Limb (tissue), 2 donors: ENCODE measurements at regions not wholly inside any gene's neighbourhood (a gene's known extent, or its start where the extent isn't known, plus 50 kb on each side); places are given as distances from the start of the nearest gene placed in this dataset.

Experiments
- DNase-seq, 2 donors: peaks; one replicate each; pipeline ENCODE4 v3.0.0-alpha.2; 2016; ENCODE audit errors: extremely low spot score in 2 of 2

DNA sequence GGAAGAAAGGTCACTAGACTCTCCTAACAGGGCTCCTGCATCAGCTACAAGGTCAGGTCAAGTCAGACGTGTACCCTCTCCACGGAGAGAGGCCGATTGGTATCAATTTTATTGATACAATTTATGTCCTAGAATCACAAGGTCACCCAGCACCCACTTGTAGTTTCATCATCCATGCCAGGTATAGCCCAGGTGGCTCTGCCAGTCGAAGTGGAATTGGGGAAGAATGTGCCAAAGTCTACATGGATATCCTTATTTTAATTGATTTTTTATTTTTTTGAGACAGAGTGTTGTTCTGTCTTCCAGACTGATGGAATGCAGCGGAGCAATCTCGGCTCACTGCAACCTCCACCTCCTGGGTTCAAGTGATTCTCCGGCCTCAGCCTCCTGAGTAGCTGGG lies 334.1 kb downstream of the SHANK2 start:
- DNase-seq, result no peak

DNA sequence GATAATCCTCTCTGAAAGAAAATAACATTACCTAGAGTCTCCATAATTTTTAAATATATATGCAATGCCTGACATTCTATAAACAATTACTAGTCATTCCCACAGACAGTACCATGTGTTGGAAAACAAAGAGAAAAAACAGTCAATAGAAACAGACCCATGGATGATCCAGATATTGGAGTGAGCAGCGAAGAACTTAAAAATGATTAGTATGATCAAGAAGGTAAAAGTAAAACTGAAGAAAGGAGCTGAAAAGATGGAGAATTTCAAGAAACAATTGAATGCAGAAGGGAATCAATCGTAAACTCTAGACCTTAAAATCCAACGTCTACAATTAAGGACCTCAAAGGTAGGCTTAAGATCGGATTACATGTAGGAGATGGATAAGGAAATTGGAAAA lies 330.6 kb downstream of the SHANK2 start:
- DNase-seq, result no peak

- DNase-seq, result no peak
These were observed 328.3 kb downstream of the SHANK2 start for GRCh38 chr11:70924108-70924507.

DNA sequence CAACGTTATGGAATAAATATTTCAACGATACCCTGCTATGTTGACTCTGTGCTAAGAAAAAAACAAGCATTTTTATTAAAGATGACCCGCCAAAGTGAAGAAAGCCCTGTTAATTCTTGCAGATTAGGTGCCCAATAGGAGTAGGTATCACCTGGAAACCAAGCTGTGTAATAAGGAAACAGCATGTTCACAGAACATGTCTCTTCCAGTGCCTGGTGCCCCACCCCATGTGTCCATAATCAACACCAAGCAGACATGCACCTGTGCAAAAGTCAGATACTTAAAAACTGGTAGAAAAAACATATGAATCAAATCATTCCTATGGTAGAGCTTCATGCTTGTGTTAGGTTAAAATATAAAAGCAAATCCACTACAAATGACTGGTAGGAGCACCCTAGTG lies 327.1 kb downstream of the SHANK2 start:
- no peak for DNase-seq

GRCh38 chr11:70926543-70927201 lies 325.7 kb downstream of the SHANK2 start:
- DNase-seq, result no peak

- DNase-seq, result no peak
These were observed 323.4 kb downstream of the SHANK2 start for GRCh38 chr11:70928854-70929598.

- DNase-seq, result no peak
These were observed 322.2 kb downstream of the SHANK2 start for GRCh38 chr11:70930215-70930614.

DNA sequence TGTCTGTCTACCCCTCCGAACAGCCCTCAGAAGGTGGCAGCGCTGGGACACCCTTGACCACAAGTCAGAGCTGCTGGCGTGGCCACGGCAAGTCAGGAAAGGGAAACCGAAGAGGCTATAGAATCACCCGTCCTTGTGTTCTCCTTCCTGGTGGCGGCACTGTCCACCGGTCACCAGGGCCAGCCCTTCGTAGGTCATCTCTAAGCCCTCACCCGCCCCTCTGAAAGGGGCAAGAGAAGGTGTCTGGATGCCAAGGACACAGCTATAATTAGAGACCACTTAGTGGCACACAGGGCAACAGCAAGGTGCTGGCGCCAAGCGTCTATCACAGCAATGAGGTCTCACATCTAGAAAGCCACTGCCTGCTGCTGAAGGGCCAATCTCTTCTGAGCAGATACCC lies 320.9 kb downstream of the SHANK2 start:
- DNase-seq, result no peak

GRCh38 chr11:70933981-70934583 lies 318.3 kb downstream of the SHANK2 start:
- no peak for DNase-seq

DNA sequence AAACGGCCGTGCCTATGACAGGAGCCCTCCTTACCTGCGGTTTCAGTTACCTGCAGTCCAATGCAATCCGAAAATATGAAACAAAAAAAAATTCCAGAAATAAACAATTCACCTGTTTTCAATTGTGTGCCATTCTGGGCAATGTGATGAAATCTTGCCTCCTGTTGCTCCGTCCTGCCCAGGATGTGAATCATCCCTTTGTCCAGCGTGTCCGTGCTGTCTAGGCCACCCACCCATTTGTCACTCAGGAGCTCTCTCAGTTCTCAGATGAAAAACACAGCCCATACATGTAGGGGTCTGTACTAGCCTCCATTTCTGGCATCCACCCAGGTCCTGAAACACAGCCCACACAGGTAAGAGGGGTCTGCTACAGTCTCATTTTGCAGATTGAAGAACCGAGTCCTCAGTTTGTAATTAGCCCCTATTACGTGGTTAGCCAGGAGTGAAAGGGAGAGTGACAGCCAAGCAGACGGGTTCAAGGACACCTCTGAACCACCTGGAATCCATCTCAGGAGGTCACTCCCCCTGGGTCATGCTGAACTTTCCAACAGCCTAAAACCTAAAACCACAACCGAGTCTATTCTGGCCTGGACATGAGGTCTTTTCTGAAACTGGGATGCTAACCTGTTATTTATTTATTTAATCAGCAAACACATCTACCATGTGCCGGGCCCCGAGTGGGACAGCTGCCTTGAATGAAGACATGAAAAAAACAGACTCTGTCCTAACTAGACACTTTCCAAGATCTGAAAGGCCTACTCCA lies 317.2 kb downstream of the SHANK2 start:
- no peak for DNase-seq

DNA sequence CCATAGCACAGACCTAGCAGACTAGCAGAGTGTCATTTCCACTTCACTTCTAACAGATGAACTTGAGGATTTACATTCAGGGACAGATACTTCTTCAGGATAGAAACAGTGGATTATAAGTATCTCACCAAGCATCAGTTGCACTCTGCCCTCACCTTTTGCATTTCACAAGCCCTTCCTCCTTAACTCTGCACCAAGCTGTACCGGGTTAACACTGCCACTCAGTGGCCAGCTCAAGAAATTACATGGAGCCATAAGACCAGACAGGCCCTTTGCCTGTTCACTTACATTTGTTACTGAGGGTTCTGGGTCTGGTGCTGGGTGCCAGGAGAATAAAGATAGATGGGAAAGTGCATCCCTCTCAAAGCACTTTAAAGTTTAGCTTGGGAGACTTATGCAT lies 309.8 kb downstream of the SHANK2 start:
- no peak for DNase-seq

- no peak for DNase-seq
These were observed 308.2 kb downstream of the SHANK2 start for GRCh38 chr11:70944141-70944540.

GRCh38 chr11:70944636-70945035 lies 307.7 kb downstream of the SHANK2 start:
- no peak for DNase-seq

GRCh38 chr11:70948398-70948797 lies 304.0 kb downstream of the SHANK2 start:
- DNase-seq, result no peak

GRCh38 chr11:70948855-70949531 lies 303.4 kb downstream of the SHANK2 start:
- peak in 1 of 2 donors; percentile 44 for DNase-seq

GRCh38 chr11:70951139-70951804 lies 301.1 kb downstream of the SHANK2 start:
- no peak for DNase-seq

- no peak for DNase-seq
These were observed 300.2 kb downstream of the SHANK2 start for GRCh38 chr11:70952191-70952590.

GRCh38 chr11:70953720-70954119 lies 298.7 kb downstream of the SHANK2 start:
- DNase-seq, result no peak

DNA sequence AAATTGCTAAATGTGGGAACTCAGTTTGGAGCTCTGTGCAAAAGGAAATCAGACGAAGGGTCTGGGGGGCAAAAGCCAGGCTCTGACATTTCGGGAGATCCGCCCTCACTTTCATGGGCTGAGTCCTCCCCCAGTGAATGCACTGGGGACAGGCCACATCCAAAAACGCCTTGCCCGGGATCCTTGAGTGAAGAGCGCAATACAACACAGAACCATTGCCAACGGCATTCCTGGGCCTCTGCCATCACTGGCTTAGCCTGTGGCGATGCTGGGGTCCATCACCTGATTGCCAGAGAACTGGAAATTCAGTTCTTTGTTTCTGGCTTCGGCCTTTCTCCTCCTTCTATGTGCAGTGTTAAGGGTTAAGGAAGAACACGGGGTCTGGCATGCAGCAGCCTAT lies 297.9 kb downstream of the SHANK2 start:
- DNase-seq, result no peak
